ENCODE measurements at regions not wholly inside any gene's neighbourhood (a gene's known extent, or its start where the extent isn't known, plus 50 kb on each side); places are given as distances from the start of the nearest gene placed in this dataset.

GRCh38 chr4:93896516-93896915, 68.0 kb downstream of the ATOH1 start:
- TF ChIP-seq CTCF (IDR thresholded peaks at IDR 0.05 in 2 of 3, conservative IDR thresholded peaks at IDR 0.05 in 1 of 3; ENCODE audit: borderline replicate concordance in 1 of 3, insufficient read depth in 1 of 3, low read depth in 2 of 3, low read length in 2 of 3) (no peak), RAD21 (IDR thresholded peaks at IDR 0.05; ENCODE audit: low read depth) (no peak), POLR2A (IDR thresholded peaks at IDR 0.05; ENCODE audit: borderline replicate concordance, extremely low read depth, insufficient read depth, insufficient read length) (no peak), ZNF274 (IDR thresholded peaks at IDR 0.05; ENCODE audit: low read depth, low read length) (no peak), ZFX (IDR thresholded peaks at IDR 0.05) (no peak), JUND (IDR thresholded peaks at IDR 0.05) (no peak), EZH2 (IDR thresholded peaks at IDR 0.05) (no peak), ZBTB33 (IDR thresholded peaks at IDR 0.05; ENCODE audit: extremely low read depth, insufficient replicate concordance, low read length) (no peak), YY1 (IDR thresholded peaks at IDR 0.05; ENCODE audit: extremely low read depth, insufficient replicate concordance, low read depth, low read length) (no peak)

Measured in HCT116 (cell line).